ENCODE measurements at regions not wholly inside any gene's neighbourhood (a gene's known extent, or its start where the extent isn't known, plus 50 kb on each side); places are given as distances from the start of the nearest gene placed in this dataset.

- TF ChIP-seq, protein P1, sequence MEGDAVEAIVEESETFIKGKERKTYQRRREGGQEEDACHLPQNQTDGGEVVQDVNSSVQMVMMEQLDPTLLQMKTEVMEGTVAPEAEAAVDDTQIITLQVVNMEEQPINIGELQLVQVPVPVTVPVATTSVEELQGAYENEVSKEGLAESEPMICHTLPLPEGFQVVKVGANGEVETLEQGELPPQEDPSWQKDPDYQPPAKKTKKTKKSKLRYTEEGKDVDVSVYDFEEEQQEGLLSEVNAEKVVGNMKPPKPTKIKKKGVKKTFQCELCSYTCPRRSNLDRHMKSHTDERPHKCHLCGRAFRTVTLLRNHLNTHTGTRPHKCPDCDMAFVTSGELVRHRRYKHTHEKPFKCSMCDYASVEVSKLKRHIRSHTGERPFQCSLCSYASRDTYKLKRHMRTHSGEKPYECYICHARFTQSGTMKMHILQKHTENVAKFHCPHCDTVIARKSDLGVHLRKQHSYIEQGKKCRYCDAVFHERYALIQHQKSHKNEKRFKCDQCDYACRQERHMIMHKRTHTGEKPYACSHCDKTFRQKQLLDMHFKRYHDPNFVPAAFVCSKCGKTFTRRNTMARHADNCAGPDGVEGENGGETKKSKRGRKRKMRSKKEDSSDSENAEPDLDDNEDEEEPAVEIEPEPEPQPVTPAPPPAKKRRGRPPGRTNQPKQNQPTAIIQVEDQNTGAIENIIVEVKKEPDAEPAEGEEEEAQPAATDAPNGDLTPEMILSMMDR (IDR thresholded peaks at IDR 0.05 in 4 of 5, conservative IDR thresholded peaks at IDR 0.05 in 1 of 5): no peak
- TF ChIP-seq POLR2A (IDR thresholded peaks at IDR 0.05): no peak
These were observed 216.7 kb upstream of the TMTC1 start for GRCh38 chr12:30000401-30000800.
